ENCODE measurements at regions not wholly inside any gene's neighbourhood (a gene's known extent, or its start where the extent isn't known, plus 50 kb on each side); places are given as distances from the start of the nearest gene placed in this dataset.

GRCh38 chr1:218139761-218140160, 145.3 kb upstream of the RRP15 start (continued):
- no peak for TF ChIP-seq ZNF592 (IDR thresholded peaks at IDR 0.05)
- TF ChIP-seq SIN3A (IDR thresholded peaks at IDR 0.05; ENCODE audit: low read depth, low read length) = no peak
- no peak for TF ChIP-seq SP1 (IDR thresholded peaks at IDR 0.05; ENCODE audit: low read depth, low read length)

GRCh38 chr1:218156595-218156994, 128.5 kb upstream of the RRP15 start:
- ChIA-PET CTCF (no interaction called here), POLR2A (interaction anchor here (0.6 kb wide), 1 partner anchor 15 kb away, joined by 5 read pairs; no protein-coding TSS in a partner anchor), SMC1A (ENCODE audit: uncharacterized antibody, unreplicated experiment) (no interaction called here), RAD21 (ENCODE audit: unreplicated experiment) (no interaction called here)
- no peak overlapping the region for H3K4me3 ChIP-seq
- ATAC-seq = no peak
- H3K4me2 ChIP-seq (ENCODE audit: control insufficient read depth, insufficient read depth) = no peak overlapping the region
- H3K79me2 ChIP-seq (ENCODE audit: control insufficient read depth, insufficient read depth, low read length) = no peaks in the 10 kb centered on the region
- in situ Hi-C loops (cut with MboI) (no loop called here), intact Hi-C loops (cut with micrococcal nuclease; ENCODE audit: unreplicated experiment) (no loop called here)
- no peak overlapping the region for H3K9ac ChIP-seq (ENCODE audit: control insufficient read depth, insufficient read depth, low read length)
- no peak for FAIRE-seq
- no peaks in the 10 kb centered on the region for H3K9me3 ChIP-seq (replicated peaks; ENCODE audit: control insufficient read depth, insufficient read depth, low read length)
- WGBS (ENCODE audit: insufficient coverage, insufficient replicate concordance, low lambda C conversion rate, missing lambda C conversion rate) = 32% methylated on average over 15 of the region's 15 CpGs
- TF ChIP-seq ZNF274 (IDR thresholded peaks at IDR 0.05; ENCODE audit: insufficient read depth, insufficient read length) = no peak
- TF ChIP-seq FOXM1 (IDR thresholded peaks at IDR 0.05; ENCODE audit: low read depth, low read length) = no peak
- no peak for TF ChIP-seq EGR1 (IDR thresholded peaks at IDR 0.05; ENCODE audit: borderline replicate concordance in 1 of 2, low read depth in 2 of 2, low read length in 2 of 2)
- TF ChIP-seq KLF5 (IDR thresholded peaks at IDR 0.05; ENCODE audit: partially characterized antibody) = no peak
- TF ChIP-seq RBBP5 (conservative IDR thresholded peaks at IDR 0.05) = no peak
- no peak for TF ChIP-seq LARP7 (IDR thresholded peaks at IDR 0.05)
- TF ChIP-seq GATAD2B (conservative IDR thresholded peaks at IDR 0.05; ENCODE audit: low read depth) = no peak
- TF ChIP-seq BRCA1 (IDR thresholded peaks at IDR 0.05; ENCODE audit: low read depth, low read length) = no peak
- H3K36me3 ChIP-seq (ENCODE audit: control insufficient read depth in 2 of 2, insufficient read depth in 2 of 2, low read length in 1 of 2) = no peaks in the 10 kb centered on the region
- no peaks in the 10 kb centered on the region; a peak in 1 of 4 replicates for H3K27me3 ChIP-seq (replicated peaks in 1 of 2; ENCODE audit: control insufficient read depth in 2 of 2, insufficient read depth in 2 of 2, low read length in 1 of 2)
- no TSS peak for BruUV-seq (replicated peaks)
- H2AFZ ChIP-seq (ENCODE audit: control insufficient read depth, low read depth, low read length) = no peak overlapping the region
- H3K27ac ChIP-seq (ENCODE audit: control insufficient read depth, insufficient read depth) = no peak overlapping the region
- H4K20me1 ChIP-seq (ENCODE audit: control insufficient read depth, insufficient read depth) = no peaks in the 10 kb centered on the region
- no peaks in the 10 kb centered on the region for H3K4me1 ChIP-seq (ENCODE audit: control insufficient read depth, insufficient read depth, low read length)
- DNase-seq (ENCODE audit: low read depth, low spot score) = no peak
